Right lobe of liver (tissue), 4 donors: ENCODE measurements at regions not wholly inside any gene's neighbourhood (a gene's known extent, or its start where the extent isn't known, plus 50 kb on each side); places are given as distances from the start of the nearest gene placed in this dataset.

Experiments
- POLR2A ChIP-seq: fragments of 450-650 bp; IDR thresholded peaks from one replicate; pipeline ENCODE4 v1.6.1; 2017; ENCODE audit warnings: antibody characterized with exemption, mild to moderate bottlenecking
- TF ChIP-seq, protein P1 (sequence below), 4 donors: fragments of 200-600 bp in 3 of 4; fragments of 450-650 bp in 1 of 4; IDR thresholded peaks; one replicate each; pipeline versions ENCODE4 v1.5.1 to v1.8.0; 2016 to 2022; ENCODE audit warnings: antibody characterized with exemption in 4 of 4, mild to moderate bottlenecking in 2 of 4
- donor health status: DM: no; HTN: no; CAD: no.
- donor health status: DM: no; HTN: no; CAD: no.
- donor health status: DM: no; HTN: yes; CAD: no.

DNA sequence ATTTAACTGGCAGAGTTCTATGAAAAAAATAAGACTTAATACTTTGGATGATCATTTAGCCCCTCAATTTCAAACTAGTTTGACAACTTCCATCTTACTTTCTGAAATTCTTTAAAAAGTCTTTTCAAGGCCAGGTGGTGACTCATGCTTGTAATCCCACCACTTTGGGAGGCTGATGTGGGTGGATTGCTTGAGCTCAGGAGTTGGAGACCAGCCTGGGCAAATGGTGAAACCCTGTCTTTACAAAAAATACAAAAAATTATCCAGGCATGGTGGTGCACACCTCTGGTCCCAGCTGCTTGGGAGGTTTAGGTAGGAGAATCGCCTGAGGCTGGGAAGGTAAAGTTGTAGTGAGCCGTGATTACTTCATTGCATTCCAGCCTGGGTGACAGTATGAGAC is 154.4 kb downstream of the TANC2 start:
- TF ChIP-seq, protein P1, sequence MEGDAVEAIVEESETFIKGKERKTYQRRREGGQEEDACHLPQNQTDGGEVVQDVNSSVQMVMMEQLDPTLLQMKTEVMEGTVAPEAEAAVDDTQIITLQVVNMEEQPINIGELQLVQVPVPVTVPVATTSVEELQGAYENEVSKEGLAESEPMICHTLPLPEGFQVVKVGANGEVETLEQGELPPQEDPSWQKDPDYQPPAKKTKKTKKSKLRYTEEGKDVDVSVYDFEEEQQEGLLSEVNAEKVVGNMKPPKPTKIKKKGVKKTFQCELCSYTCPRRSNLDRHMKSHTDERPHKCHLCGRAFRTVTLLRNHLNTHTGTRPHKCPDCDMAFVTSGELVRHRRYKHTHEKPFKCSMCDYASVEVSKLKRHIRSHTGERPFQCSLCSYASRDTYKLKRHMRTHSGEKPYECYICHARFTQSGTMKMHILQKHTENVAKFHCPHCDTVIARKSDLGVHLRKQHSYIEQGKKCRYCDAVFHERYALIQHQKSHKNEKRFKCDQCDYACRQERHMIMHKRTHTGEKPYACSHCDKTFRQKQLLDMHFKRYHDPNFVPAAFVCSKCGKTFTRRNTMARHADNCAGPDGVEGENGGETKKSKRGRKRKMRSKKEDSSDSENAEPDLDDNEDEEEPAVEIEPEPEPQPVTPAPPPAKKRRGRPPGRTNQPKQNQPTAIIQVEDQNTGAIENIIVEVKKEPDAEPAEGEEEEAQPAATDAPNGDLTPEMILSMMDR (IDR thresholded peaks at IDR 0.05): no peak
- no peak for TF ChIP-seq POLR2A
